ENCODE measurements at regions not wholly inside any gene's neighbourhood (a gene's known extent, or its start where the extent isn't known, plus 50 kb on each side); places are given as distances from the start of the nearest gene placed in this dataset.
"Not testable (repeated sequence)": the region's sequence is repeated elsewhere in the genome, so short reads cannot be mapped to it uniquely, and the experiment has no call there.

GRCh38 chrX:26788402-26788998 lies 572.5 kb downstream of the MAGEB5 start:
- no peak for DNase-seq (ENCODE audit: low read depth in 1 of 2, low spot score in 1 of 2)
- no peak for TF ChIP-seq JUND (IDR thresholded peaks at IDR 0.05; ENCODE audit: low read depth)
- in situ Hi-C loops (cut with HindIII; ENCODE audit: low pct_unique_long_range_greater_than_20kb, low sequenced_read_pairs), result no loop called here

- peak in 1 of 2 experiments; percentile 60 for DNase-seq (ENCODE audit: low read depth in 1 of 2, low spot score in 1 of 2)
- in situ Hi-C loops (cut with HindIII; ENCODE audit: low pct_unique_long_range_greater_than_20kb, low sequenced_read_pairs), result no loop called here
- TF ChIP-seq JUND (IDR thresholded peaks at IDR 0.05; ENCODE audit: low read depth), result no peak
Observed at GRCh38 chrX:26783512-26784225, 567.7 kb downstream of the MAGEB5 start.

DNA sequence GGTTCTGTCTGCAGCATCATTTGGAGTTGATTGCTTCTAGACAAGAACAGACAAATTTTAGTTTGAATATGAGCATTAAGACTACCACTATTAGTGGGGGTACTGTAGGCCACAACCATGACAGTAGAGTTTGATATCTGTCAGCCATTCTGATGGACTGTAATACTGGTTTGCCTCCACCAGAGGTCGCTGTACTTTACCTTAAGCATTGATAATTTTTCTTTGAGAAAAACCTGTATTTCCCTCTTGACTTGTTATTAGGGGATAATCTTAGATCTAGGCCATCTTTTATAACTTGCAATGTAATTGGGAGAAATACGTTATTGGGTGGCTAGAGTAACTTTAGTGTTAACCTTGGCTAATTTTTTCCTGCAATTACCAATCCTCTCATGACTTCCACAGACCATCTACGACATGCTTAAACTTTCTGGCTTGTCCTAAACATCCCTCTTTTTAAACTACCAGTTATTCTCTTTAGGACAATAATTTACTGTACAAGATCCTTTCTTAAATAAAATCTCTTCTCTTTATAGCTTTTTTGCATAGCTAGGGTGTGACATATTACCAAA lies 562.4 kb downstream of the MAGEB5 start:
- no peak for DNase-seq (ENCODE audit: low read depth in 1 of 2, low spot score in 1 of 2)
- in situ Hi-C loops (cut with HindIII; ENCODE audit: low pct_unique_long_range_greater_than_20kb, low sequenced_read_pairs), result no loop called here
- no peak for TF ChIP-seq JUND (IDR thresholded peaks at IDR 0.05; ENCODE audit: low read depth)

DNA sequence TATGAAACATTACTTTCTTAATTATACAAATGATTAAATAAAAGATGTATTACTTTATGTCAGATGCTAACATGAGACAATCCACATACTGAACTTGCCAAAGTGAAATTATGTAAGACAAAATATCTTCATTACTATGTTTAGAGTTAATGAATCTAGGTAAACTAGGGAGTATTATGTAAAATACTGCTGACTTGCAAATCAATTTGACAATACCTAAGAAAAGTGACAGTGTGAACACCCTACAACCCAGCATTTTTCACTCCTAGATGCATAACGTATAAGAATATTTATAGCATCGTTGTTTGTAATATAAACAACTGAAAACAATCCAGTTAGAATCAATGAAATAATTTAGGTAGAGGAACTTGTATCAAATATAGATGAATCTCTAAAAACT lies 546.3 kb downstream of the MAGEB5 start:
- DNase-seq (ENCODE audit: low read depth in 1 of 2, low spot score in 1 of 2), result no peak
- in situ Hi-C loops (cut with HindIII; ENCODE audit: low pct_unique_long_range_greater_than_20kb, low sequenced_read_pairs), result no loop called here
- TF ChIP-seq JUND (IDR thresholded peaks at IDR 0.05; ENCODE audit: low read depth), result no peak

DNA sequence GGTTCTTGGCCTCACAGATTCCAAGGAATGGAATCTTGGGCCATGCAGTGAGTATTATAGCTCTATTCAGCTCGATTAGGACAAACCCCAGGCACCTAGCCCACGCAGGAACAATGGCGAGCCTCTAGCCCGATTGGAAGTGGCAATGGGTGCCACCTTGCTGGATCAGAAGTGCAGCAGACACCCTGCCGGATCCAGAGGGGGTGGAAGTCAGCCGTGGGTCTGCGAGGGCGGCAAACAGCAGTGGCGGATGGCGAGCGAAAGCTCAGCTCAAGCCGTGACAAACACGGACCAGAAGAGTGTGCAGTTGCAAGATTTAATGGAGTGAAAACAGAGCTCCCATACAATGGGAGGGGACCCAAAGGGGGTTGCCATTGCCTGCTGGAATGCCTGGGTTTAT lies 539.8 kb downstream of the MAGEB5 start:
- DNase-seq (ENCODE audit: low read depth in 1 of 2, low spot score in 1 of 2); in situ Hi-C loops (cut with HindIII; ENCODE audit: low pct_unique_long_range_greater_than_20kb, low sequenced_read_pairs): not testable (repeated sequence)

DNA sequence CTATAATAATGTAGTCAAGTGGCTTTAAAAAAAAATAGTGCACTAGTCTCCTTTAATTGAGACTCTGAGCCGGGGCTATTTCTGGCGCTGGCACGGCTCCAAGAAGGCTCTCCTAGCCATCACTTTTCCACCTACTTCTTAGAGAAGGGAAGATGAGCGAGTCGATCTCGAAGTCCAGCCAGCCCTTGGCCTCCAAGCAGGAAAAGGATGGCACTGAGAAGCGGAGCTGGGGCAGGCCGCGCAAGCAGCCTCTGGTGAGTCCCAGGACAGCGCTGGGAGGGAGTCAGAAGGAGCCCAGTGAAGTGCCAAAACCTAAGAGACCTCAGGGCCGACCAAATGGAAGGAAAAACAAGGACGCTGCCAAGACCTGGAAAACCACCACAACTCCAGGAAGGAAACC lies 531.9 kb downstream of the MAGEB5 start:
- TF ChIP-seq JUND (IDR thresholded peaks at IDR 0.05; ENCODE audit: low read depth), result no peak
- DNase-seq (ENCODE audit: low read depth in 1 of 2, low spot score in 1 of 2), result no peak
- in situ Hi-C loops (cut with HindIII; ENCODE audit: low pct_unique_long_range_greater_than_20kb, low sequenced_read_pairs), result no loop called here

DNA sequence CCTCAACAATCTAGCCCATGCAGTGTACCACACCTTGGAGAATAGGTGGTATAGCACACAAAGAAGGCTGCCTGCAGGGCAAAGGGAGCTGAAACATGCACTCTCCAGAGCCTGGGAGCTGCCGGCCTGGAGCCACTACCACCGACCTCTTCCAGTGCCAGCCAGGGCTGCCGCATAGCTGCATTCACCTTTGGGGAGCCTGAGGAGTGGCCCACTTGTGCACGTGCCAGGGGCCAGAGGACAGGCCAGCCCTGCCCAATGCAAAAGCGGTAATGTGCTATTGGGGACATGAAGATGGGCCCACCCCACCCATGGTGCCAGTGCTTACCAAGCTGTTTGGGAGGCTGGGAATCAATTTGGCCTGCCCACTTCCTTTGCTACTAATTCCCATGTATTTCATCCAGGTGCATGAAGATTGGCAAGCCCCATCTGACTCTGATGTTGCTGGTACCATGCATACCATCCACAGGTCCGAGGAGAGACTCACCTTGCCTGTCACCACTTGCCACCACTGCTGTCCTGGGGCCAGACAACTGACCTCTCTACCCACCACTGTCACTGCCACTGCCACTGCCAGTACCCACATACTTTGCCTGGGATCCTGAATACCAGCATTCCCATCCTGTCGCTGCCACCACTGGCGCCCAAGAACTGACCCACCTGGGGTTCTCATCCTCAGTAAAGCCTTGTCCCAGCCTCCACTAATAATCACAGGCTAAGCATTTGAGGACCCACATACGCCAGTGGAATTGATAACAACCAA lies 506.9 kb downstream of the MAGEB5 start:
- no peak for TF ChIP-seq JUND (IDR thresholded peaks at IDR 0.05; ENCODE audit: low read depth)
- no peak for DNase-seq (ENCODE audit: low read depth in 1 of 2, low spot score in 1 of 2)
- in situ Hi-C loops (cut with HindIII; ENCODE audit: low pct_unique_long_range_greater_than_20kb, low sequenced_read_pairs), result no loop called here

GRCh38 chrX:26672571-26672970 lies 456.6 kb downstream of the MAGEB5 start:
- no peak for TF ChIP-seq JUND (IDR thresholded peaks at IDR 0.05; ENCODE audit: low read depth)
- no peak for DNase-seq (ENCODE audit: low read depth in 1 of 2, low spot score in 1 of 2)
- in situ Hi-C loops (cut with HindIII; ENCODE audit: low pct_unique_long_range_greater_than_20kb, low sequenced_read_pairs), result no loop called here

GRCh38 chrX:26670521-26670920 lies 454.6 kb downstream of the MAGEB5 start:
- TF ChIP-seq JUND (IDR thresholded peaks at IDR 0.05; ENCODE audit: low read depth), result no peak
- in situ Hi-C loops (cut with HindIII; ENCODE audit: low pct_unique_long_range_greater_than_20kb, low sequenced_read_pairs), result no loop called here
- no peak for DNase-seq (ENCODE audit: low read depth in 1 of 2, low spot score in 1 of 2)

DNA sequence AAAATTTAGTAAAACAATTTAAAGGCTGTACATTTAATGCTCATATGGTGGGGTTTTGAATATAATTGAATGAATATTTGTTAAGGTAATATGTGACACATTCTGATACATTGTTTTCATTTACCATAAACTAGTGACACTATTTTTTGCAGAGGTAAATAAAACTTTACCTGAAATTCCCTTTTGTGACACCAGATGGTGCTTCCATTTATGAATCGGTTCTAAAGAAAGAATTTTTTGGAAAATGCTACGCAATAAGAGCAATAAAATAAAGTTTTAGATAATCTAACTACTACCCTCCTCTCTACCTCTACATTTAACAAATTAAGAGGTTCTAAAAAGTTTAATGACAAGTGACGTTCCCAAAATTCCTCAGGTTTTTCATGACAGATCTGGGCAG lies 448.9 kb downstream of the MAGEB5 start:
- in situ Hi-C loops (cut with HindIII; ENCODE audit: low pct_unique_long_range_greater_than_20kb, low sequenced_read_pairs), result no loop called here
- no peak for DNase-seq (ENCODE audit: low read depth in 1 of 2, low spot score in 1 of 2)
- no peak for TF ChIP-seq JUND (IDR thresholded peaks at IDR 0.05; ENCODE audit: low read depth)

DNA sequence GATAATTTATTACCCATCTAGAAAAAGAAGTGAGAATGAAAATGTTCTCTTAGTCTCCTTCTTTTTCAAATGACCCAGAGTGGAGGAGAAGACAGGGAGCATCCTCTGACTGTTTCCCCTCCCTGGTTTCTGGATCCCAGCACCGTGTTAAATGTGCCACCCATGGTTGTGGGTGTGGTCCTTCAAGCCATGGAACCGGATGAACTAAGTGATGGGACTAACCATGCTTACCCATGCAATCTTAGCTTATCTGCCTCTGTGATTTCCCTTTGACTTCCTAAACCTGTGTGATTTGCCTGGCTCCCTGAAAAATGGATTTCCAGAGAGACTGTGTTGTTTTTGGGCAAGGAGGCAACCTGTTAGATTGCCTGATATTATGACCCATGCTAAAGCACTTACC lies 437.1 kb downstream of the MAGEB5 start:
- in situ Hi-C loops (cut with HindIII; ENCODE audit: low pct_unique_long_range_greater_than_20kb, low sequenced_read_pairs), result no loop called here
- DNase-seq (ENCODE audit: low read depth in 1 of 2, low spot score in 1 of 2), result no peak
- TF ChIP-seq JUND (IDR thresholded peaks at IDR 0.05; ENCODE audit: low read depth), result no peak

DNA sequence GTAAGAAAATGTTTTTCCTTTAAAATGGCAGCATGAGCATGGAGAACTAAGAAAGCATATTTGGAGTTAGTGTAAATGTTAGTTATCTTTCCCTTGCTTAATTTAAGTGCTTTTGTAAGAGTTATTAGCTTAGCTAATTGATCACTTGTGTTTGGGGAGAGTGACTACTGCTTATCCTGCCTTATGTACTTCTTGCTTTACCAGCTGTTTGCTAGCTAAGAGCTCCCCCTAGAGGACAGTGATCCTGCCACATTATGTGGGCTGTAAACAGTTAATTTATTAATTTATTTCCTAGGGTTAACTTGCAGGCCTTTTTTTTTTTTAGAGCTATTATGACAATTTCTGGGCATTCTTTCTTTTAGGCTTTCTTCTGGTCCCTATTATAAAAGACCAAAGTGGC lies 435.8 kb downstream of the MAGEB5 start:
- DNase-seq (ENCODE audit: low read depth in 1 of 2, low spot score in 1 of 2), result peak in 1 of 2 experiments; percentile 26
- no peak for TF ChIP-seq JUND (IDR thresholded peaks at IDR 0.05; ENCODE audit: low read depth)
- in situ Hi-C loops (cut with HindIII; ENCODE audit: low pct_unique_long_range_greater_than_20kb, low sequenced_read_pairs), result no loop called here

- TF ChIP-seq JUND (IDR thresholded peaks at IDR 0.05; ENCODE audit: low read depth), result no peak
- in situ Hi-C loops (cut with HindIII; ENCODE audit: low pct_unique_long_range_greater_than_20kb, low sequenced_read_pairs), result no loop called here
- DNase-seq (ENCODE audit: low read depth in 1 of 2, low spot score in 1 of 2), result peak in 1 of 2 experiments; percentile 52
Observed at GRCh38 chrX:26649534-26649933, 433.6 kb downstream of the MAGEB5 start.
